T-helper 17 cell (primary cell): ENCODE measurements at regions not wholly inside any gene's neighbourhood (a gene's known extent, or its start where the extent isn't known, plus 50 kb on each side); places are given as distances from the start of the nearest gene placed in this dataset.

Source experiments
- ATAC-seq: fragments of 150-1000 bp; cut with Tn5 transposase; 2 replicates; pipeline ENCODE4 v1.10.0; 2021; ENCODE audit warnings: mild to moderate bottlenecking, moderate library complexity
- DNase-seq, 3 donors: peaks; one replicate each; pipeline versions ENCODE4 v3.0.0 to v3.0.0-alpha.2; 2020 to 2021
- H3K9me3 ChIP-seq: one replicate; pipeline ENCODE4 v1.7.0; 2013; ENCODE audit warnings: low read length, mild to moderate bottlenecking; ENCODE audit not compliant: control insufficient read depth, poor library complexity, severe bottlenecking
- H3K27ac Mint-ChIP-seq: one replicate; pipeline ENCODE4 v1.8.0; 2022; ENCODE audit warnings: mild to moderate bottlenecking, moderate library complexity, mixed read lengths
- H3K27me3 Mint-ChIP-seq: one replicate; pipeline ENCODE4 v1.8.0; 2022; ENCODE audit warnings: mixed read lengths
- H3K36me3 Mint-ChIP-seq: one replicate; pipeline ENCODE4 v1.8.0; 2022; ENCODE audit warnings: low read depth, mixed read lengths
- H3K4me1 Mint-ChIP-seq: one replicate; pipeline ENCODE4 v1.8.0; 2022; ENCODE audit warnings: mild to moderate bottlenecking, mixed read lengths
- H3K4me3 Mint-ChIP-seq: one replicate; pipeline ENCODE4 v1.8.0; 2022; ENCODE audit warnings: mild to moderate bottlenecking, moderate library complexity, mixed read lengths

DNA sequence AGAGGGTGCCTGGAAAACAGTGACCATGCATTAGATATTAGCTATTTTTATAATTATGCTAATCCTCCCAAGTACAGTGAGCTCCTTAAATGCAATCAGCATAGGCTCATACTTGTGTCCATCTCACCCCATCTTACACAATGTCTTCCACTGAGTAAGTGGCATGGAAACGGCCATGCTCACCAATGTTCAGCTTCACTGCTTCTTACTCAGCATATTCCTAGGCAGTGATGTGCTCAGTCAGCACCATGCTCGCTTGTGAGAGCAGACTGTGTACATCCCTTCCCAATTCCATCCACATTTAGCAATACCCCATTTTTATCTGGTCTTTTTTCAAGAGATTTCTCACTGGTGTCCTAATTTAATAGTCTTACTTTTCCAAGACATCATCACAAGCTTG is 454.8 kb upstream of the SOX9 start:
- Mint-ChIP-seq H3K27me3 (no peaks in the 10 kb centered on the region), H3K27ac (no peak overlapping the region), H3K36me3 (no peaks in the 10 kb centered on the region), H3K4me1 (no peaks in the 10 kb centered on the region), H3K4me3 (no peak overlapping the region)
- DNase-seq = no peak
- no peak for ATAC-seq
- H3K9me3 ChIP-seq = no peaks in the 10 kb centered on the region

DNA sequence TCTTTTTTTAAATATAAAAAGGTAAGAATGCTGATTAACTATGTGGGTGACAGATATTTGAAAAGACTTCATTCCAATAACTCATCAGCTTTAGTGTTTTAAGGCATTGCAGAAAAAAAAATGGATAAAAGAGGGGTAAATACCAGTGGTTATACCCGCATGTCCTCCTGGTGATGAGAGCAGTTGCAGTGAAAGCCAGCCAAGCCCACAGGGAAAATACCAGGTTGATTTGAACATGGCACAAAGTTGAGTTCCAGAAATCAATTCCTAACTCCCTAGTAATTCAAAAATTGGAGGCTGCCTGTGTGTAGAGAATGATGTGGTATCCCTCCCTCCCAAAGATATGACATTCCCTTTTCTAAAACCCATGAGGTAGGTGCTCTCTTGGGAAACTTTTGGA is 453.2 kb upstream of the SOX9 start:
- no peaks in the 10 kb centered on the region for H3K9me3 ChIP-seq
- DNase-seq = no peak
- Mint-ChIP-seq H3K4me3 (no peak overlapping the region), H3K27me3 (no peaks in the 10 kb centered on the region), H3K4me1 (no peaks in the 10 kb centered on the region), H3K27ac (no peak overlapping the region), H3K36me3 (no peaks in the 10 kb centered on the region)
- ATAC-seq = no peak

DNA sequence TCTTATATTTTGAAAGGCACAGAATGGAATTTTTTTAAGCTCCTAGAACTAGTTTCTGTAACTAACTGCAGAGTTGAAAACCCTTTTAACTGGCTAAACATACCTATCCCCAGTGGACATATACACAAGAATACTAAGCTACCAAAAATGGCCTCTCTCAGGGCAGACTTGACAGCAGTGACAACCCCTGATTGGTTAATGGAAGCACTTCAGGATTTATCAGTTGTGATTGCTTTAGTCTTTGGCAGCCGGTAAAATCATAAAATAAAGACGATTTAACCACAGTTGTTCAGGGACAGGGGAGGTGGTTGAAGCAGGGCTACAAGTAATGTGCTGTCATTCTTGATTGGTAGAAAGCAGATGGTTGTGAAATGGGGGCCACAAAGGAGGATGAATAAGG is 452.0 kb upstream of the SOX9 start:
- no peaks in the 10 kb centered on the region for H3K4me1 Mint-ChIP-seq
- no peaks in the 10 kb centered on the region for H3K27me3 Mint-ChIP-seq
- no peak for ATAC-seq
- no peak overlapping the region for H3K27ac Mint-ChIP-seq
- H3K9me3 ChIP-seq = no peaks in the 10 kb centered on the region
- no peak for DNase-seq
- H3K36me3 Mint-ChIP-seq = no peaks in the 10 kb centered on the region
- no peak overlapping the region for H3K4me3 Mint-ChIP-seq

DNA sequence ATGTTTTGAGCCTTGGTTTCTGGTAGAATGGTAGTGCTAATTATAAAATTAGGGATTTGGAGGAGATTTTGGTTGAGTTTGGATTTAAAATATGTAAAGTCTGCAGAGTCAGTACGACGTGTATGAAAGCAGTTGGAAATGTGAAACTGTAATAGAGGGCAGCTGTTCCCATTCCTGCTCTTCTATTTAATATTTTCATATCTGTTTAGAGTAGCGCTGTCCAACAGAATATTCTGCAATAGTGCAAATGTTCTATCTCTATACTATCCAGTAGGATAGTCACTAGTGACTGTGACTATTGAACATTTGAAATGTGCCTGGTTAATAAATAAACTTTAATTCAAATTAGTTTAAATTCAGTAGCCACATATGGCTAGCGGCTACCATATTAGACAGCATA is 443.4 kb upstream of the SOX9 start:
- ATAC-seq (no peak), DNase-seq (no peak)
- H3K27ac Mint-ChIP-seq = no peak overlapping the region
- H3K27me3 Mint-ChIP-seq = no peaks in the 10 kb centered on the region
- H3K9me3 ChIP-seq = no peaks in the 10 kb centered on the region
- no peaks in the 10 kb centered on the region for H3K4me1 Mint-ChIP-seq
- H3K36me3 Mint-ChIP-seq = no peaks in the 10 kb centered on the region
- no peak overlapping the region for H3K4me3 Mint-ChIP-seq

DNA sequence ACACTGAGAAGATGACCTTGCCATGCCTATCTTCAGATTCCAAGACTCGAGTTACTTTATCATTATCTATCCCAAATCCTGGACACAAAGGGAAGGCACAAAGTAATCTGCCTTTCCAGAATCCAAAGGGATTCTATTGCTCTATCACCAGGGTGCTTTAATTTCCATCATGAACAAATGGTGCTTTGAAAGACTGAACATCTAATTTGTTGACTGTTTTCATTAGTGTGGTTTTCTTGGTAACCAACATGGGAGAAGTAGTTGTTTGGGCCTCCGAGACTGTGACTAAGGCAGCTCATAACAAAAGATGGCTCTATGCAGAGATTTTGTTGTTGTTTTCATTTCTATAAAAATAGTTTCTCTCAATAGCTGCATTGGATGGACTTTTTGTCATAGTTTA is 441.0 kb upstream of the SOX9 start:
- DNase-seq (no peak), ATAC-seq (no peak)
- Mint-ChIP-seq H3K4me1 (no peaks in the 10 kb centered on the region), H3K27ac (no peak overlapping the region), H3K36me3 (no peaks in the 10 kb centered on the region), H3K4me3 (no peak overlapping the region), H3K27me3 (no peaks in the 10 kb centered on the region)
- no peaks in the 10 kb centered on the region for H3K9me3 ChIP-seq

DNA sequence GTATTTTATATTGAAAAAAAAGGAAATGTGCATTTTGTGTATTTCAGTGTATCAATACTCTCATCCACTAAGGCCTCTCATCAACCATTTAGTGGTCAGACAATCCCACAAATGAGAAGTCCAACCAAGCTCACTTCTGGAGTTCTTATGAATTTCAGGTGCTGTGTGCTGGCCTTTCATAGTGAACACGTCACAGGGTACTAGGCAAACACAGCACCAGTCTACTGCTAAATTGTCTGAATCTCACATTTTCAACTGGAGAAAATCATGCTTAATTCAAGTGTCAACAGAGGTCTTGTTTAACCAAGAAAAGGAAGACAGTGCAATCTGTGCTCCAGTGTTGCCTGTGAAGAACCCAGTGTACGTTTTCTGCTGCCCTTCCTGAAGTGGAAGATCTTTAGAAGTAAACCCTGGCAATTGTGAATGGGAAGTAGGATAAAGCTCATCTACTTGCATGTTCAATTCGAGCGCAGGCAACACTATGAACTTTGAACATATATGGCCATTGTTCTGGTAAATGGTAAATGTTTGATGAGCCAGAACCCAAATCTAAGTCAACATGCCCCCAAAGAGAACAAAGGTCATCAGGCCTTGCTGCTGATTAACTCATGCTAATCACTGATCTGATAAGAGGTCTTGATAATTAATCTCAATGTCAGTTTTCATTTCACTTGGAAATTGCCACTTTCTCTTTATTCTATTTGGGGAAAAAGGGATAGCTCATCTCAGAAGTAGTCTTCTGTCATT is 439.2 kb upstream of the SOX9 start:
- no peaks in the 10 kb centered on the region for H3K9me3 ChIP-seq
- Mint-ChIP-seq H3K4me3 (no peak overlapping the region), H3K36me3 (no peaks in the 10 kb centered on the region), H3K4me1 (no peaks in the 10 kb centered on the region), H3K27me3 (no peaks in the 10 kb centered on the region), H3K27ac (no peak overlapping the region)
- ATAC-seq (no peak), DNase-seq (no peak)

DNA sequence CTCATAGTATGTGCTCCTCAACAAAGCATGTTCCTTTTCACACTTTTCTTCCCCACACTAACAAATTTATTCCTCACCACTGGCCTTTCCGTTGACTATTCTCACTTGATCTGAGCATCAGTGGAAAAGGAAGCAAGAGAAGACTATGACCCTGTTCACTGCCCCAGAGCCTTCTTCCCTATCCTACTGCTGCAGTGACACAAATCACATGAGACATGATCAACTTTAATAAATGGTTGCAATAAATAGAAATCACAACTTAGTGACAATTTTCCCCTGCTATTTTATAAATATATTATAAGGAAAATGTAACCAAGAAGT is 438.7 kb upstream of the SOX9 start:
- H3K27ac Mint-ChIP-seq = no peak overlapping the region
- ATAC-seq = no peak

DNA sequence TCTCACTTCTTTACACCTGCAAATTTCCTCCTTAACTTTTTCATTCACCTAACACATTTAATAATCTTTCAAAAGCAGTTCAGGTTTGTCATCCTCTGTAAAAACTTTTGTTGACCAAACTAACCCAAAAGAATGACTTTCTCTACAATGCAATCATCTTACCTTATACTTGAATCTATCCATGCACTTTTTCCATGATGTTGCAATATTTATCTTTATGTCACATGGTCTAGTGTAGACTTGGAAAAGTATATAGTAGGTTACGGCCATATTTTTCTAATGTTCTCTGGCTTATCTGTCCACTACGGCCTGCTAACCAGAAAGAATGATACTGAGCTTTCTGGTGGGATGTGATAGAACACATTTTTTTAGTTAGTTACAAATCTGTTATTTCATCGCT is 431.0 kb upstream of the SOX9 start:
- Mint-ChIP-seq H3K27ac (no peak overlapping the region), H3K4me1 (no peaks in the 10 kb centered on the region), H3K4me3 (no peak overlapping the region), H3K27me3 (no peaks in the 10 kb centered on the region), H3K36me3 (no peaks in the 10 kb centered on the region)
- ATAC-seq = no peak
- no peak for DNase-seq
- no peaks in the 10 kb centered on the region for H3K9me3 ChIP-seq

More for the DNA sequence above, 438.7 kb upstream of the SOX9 start:
- Mint-ChIP-seq H3K4me3 (no peak overlapping the region), H3K27me3 (no peaks in the 10 kb centered on the region), H3K36me3 (no peaks in the 10 kb centered on the region), H3K4me1 (no peaks in the 10 kb centered on the region)
- H3K9me3 ChIP-seq = no peaks in the 10 kb centered on the region
- DNase-seq = no peak

DNA sequence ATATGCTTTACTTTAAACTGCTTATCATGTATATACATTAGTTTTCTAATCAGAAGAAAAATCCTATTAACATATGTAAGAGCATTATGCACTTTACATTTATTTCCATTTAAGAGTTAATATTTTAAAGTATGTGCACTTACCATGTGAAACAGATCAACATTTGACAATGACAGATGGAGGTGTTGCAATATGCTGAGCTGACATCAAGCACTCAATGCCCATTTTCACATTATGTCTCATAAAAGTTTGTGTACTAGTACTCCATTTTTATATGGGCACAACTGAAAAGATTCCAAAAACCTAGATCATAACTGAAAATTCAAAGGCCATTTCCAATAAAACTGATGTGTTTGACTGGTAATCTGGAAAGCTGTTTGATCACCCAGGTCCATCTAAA is 420.9 kb upstream of the SOX9 start:
- ATAC-seq (no peak), DNase-seq (no peak)
- Mint-ChIP-seq H3K27ac (no peak overlapping the region), H3K4me1 (no peaks in the 10 kb centered on the region), H3K27me3 (no peaks in the 10 kb centered on the region), H3K36me3 (no peaks in the 10 kb centered on the region), H3K4me3 (no peak overlapping the region)
- no peaks in the 10 kb centered on the region for H3K9me3 ChIP-seq

DNA sequence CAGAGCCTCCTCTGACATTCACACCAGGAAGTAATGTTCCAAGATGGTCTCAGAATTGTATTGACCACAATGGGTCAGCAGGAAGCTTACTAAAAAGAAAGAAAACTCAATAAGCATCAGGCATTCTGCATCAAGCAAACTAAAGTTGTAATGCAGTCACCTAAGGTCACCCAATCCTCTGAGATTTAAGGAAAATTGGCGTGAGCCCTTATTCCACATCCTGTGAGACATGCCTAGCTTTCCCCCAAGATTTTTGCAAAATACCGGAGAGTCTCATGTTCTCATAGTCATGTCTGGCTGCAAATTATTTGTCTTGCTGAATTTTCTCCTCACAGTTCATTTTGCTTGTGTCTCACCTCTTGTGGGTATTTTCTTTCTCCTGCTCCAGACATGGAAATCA is 417.1 kb upstream of the SOX9 start:
- no peak for ATAC-seq
- no peaks in the 10 kb centered on the region for H3K4me1 Mint-ChIP-seq
- H3K27me3 Mint-ChIP-seq = no peaks in the 10 kb centered on the region
- DNase-seq = no peak
- no peak overlapping the region for H3K27ac Mint-ChIP-seq
- no peak overlapping the region for H3K4me3 Mint-ChIP-seq
- no peaks in the 10 kb centered on the region for H3K36me3 Mint-ChIP-seq
- H3K9me3 ChIP-seq = peaks cover 3% of the 10 kb centered on the region

DNA sequence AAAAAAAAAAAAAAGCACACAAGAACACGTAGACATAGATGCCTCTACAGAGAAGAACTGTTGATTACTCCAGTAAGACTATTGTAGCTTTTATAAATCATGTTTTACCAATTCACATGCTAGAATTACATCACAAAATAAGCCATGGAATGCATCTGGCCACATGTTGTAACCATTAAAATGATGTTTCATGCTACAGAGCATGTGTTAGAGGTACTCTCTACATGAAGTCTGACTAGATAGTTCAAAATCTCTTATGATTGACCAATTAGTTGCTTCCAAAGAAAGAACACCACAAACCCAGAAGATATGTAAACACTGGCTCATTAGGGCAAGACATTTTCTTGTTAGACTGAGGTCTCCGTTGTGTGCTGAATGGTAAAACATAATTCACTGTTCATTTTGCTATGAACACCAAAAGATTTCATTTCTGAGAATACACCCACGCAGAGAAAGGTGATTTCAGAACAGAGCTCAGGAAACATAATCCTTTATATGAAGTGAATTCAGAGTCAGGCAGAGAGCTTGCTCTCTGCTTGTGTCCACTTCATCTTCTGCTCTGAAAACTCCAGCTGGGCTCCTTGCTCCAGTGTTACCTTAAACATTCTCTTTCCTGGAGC is 411.4 kb upstream of the SOX9 start:
- ATAC-seq = no peak
- DNase-seq = no peak

DNA sequence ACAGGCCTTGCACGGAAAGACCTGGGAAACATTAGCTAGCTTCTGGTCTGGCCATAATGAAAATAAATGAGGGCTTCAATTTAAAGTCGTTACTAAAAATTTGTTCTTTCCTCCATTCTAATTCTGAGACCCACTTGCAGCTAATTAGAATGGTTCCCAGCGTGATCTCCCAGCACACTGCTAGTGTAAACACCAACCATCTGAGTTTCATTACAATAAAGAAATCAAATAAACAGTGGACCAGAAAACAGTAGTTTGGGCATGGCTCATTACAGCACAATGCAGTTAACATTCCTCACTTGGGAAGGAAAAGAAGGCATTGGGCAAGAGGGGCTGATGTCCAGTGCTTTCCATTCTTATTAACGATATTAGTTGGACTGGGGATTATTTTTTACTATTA is 410.9 kb upstream of the SOX9 start:
- Mint-ChIP-seq H3K4me3 (no peak overlapping the region), H3K4me1 (no peaks in the 10 kb centered on the region), H3K27me3 (no peaks in the 10 kb centered on the region), H3K36me3 (no peaks in the 10 kb centered on the region), H3K27ac (no peak overlapping the region)
- DNase-seq (no peak), ATAC-seq (no peak)
- peaks cover 3% of the 10 kb centered on the region for H3K9me3 ChIP-seq

More for the DNA sequence above, 411.4 kb upstream of the SOX9 start:
- H3K4me1 Mint-ChIP-seq = no peaks in the 10 kb centered on the region
- H3K36me3 Mint-ChIP-seq = no peaks in the 10 kb centered on the region
- H3K27ac Mint-ChIP-seq = no peak overlapping the region
- H3K4me3 Mint-ChIP-seq = no peak overlapping the region
- H3K27me3 Mint-ChIP-seq = no peaks in the 10 kb centered on the region
- H3K9me3 ChIP-seq = peaks cover 3% of the 10 kb centered on the region

DNA sequence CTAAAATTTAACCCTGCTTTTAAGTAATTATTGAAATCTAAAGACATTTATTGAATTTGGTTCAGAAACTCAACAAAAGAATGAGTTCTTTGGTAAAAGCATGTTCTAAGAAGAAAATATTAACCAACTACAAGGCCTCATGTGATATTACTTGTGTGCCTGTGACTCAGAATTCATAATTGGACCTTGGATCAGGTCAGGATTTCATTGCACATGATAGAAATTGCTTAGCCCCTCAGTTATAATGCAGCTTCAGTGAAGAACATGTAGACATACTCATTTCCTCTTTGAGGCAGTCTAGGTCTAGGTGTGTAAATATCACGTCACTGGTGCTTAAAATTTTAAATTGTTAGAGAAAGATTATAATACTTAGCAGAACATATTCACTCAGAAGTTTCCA is 410.0 kb upstream of the SOX9 start:
- no peak for ATAC-seq
- Mint-ChIP-seq H3K4me3 (no peak overlapping the region), H3K27ac (no peak overlapping the region), H3K4me1 (no peaks in the 10 kb centered on the region), H3K36me3 (no peaks in the 10 kb centered on the region), H3K27me3 (no peaks in the 10 kb centered on the region)
- DNase-seq = no peak
- H3K9me3 ChIP-seq = peaks cover 3% of the 10 kb centered on the region

DNA sequence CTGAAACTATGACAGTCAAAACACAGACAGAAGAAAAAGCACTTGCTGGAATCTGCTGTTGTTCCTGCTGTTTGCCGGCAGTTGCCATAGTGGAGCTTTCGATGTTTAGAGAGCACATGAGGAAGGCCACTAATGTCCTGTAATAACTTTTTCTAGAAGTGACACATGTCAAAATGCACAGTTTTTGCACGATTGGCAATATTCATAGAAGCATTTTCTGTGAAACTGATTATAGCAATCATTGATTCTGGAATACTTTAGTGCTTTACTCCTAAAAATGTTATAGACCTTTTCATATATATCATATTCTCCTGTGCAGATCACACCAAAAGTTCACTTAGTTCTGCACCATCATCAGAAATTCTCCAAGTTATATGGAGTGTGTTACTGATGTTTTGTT is 407.0 kb upstream of the SOX9 start:
- no peak for DNase-seq
- no peaks in the 10 kb centered on the region for H3K36me3 Mint-ChIP-seq

More for the DNA sequence above, 407.0 kb upstream of the SOX9 start:
- ATAC-seq = no peak
- no peaks in the 10 kb centered on the region for H3K9me3 ChIP-seq
- Mint-ChIP-seq H3K27ac (no peak overlapping the region), H3K27me3 (no peaks in the 10 kb centered on the region), H3K4me1 (no peaks in the 10 kb centered on the region), H3K4me3 (no peak overlapping the region)
